Keratinocyte (primary cell): ENCODE measurements at regions not wholly inside any gene's neighbourhood (a gene's known extent, or its start where the extent isn't known, plus 50 kb on each side); places are given as distances from the start of the nearest gene placed in this dataset.

ENCODE experiments used
- DNase-seq: peaks from one replicate; pipeline ENCODE4 v3.0.0-alpha.2; 2011; ENCODE audit warnings: low read depth, missing footprints, low spot score
- FAIRE-seq: peaks from 2 replicates; lab custom pipeline; 2011; peaks lifted over from hg19 to GRCh38; lab: Jason Lieb, UNC
- H2AFZ ChIP-seq: 2 replicates; pipeline ENCODE4 v1.6.0; 2012; ENCODE audit warnings: low read length, control low read depth, inconsistent platforms; ENCODE audit not compliant: control insufficient read depth
- H3K27ac ChIP-seq: 2 replicates; pipeline ENCODE4 v1.5.1; 2011; ENCODE audit warnings: low read length; ENCODE audit not compliant: control insufficient read depth, insufficient read depth
- H3K27me3 ChIP-seq: 3 replicates; pipeline ENCODE4 v1.6.0; 2011; ENCODE audit warnings: low read length; ENCODE audit not compliant: control insufficient read depth, insufficient read depth; ENCODE audit errors: extremely low read depth
- H3K36me3 ChIP-seq, 2 experiments: 2 replicates in 1 of 2; 3 replicates in 1 of 2; pipeline ENCODE4 v1.5.1; 2011; ENCODE audit warnings: low read length in 2 of 2, mild to moderate bottlenecking in 1 of 2; ENCODE audit not compliant: control insufficient read depth in 2 of 2, insufficient read depth in 2 of 2; ENCODE audit errors: extremely low read depth in 1 of 2
- H3K4me1 ChIP-seq: 3 replicates; pipeline ENCODE4 v1.5.1; 2011; ENCODE audit warnings: low read length; ENCODE audit not compliant: control insufficient read depth, insufficient read depth; ENCODE audit errors: extremely low read depth
- H3K4me2 ChIP-seq: 3 replicates; pipeline ENCODE4 v1.6.0; 2011; ENCODE audit warnings: low read depth, low read length; ENCODE audit not compliant: control insufficient read depth, insufficient read depth; ENCODE audit errors: extremely low read depth
- H3K4me3 ChIP-seq, 3 experiments: fragments of 200-600 bp in 1 of 3; sonication (generic) in 1 of 3; 2 replicates in 2 of 3; 3 replicates in 1 of 3; pipeline ENCODE4 v1.5.1; 2011 to 2016; ENCODE audit warnings: low read length in 3 of 3, mild to moderate bottlenecking in 3 of 3, control low read depth in 2 of 3, inconsistent platforms in 1 of 3, low read depth in 1 of 3, mixed read lengths in 1 of 3, mixed run types in 1 of 3, moderate library complexity in 1 of 3; ENCODE audit not compliant: control insufficient read depth in 2 of 3, insufficient read depth in 2 of 3; ENCODE audit errors: extremely low read depth in 1 of 3
- H3K79me2 ChIP-seq: 2 replicates; pipeline ENCODE4 v1.6.0; 2012; ENCODE audit warnings: low read length; ENCODE audit not compliant: control insufficient read depth, insufficient read depth
- H3K9ac ChIP-seq: 3 replicates; pipeline ENCODE4 v1.6.0; 2011; ENCODE audit warnings: low read length; ENCODE audit not compliant: control insufficient read depth, insufficient read depth; ENCODE audit errors: extremely low read depth
- H3K9me1 ChIP-seq: 3 replicates; pipeline ENCODE4 v1.6.0; 2011; ENCODE audit warnings: low read length; ENCODE audit not compliant: control insufficient read depth, insufficient read depth; ENCODE audit errors: extremely low read depth
- H3K9me3 ChIP-seq: 2 replicates; pipeline ENCODE4 v1.5.1; 2012; ENCODE audit warnings: low read depth, low read length; ENCODE audit not compliant: control insufficient read depth
- H4K20me1 ChIP-seq: 3 replicates; pipeline ENCODE4 v1.6.0; 2011; ENCODE audit warnings: low read length; ENCODE audit not compliant: control insufficient read depth, insufficient read depth; ENCODE audit errors: extremely low read depth
- CTCF ChIP-seq, 3 experiments: IDR thresholded peaks in 1 of 3; conservative IDR thresholded peaks in 1 of 3; optimal IDR thresholded peaks in 1 of 3; 2 replicates in 2 of 3; 3 replicates in 1 of 3; pipeline versions ENCODE3 to v1.5.1; 2011; ENCODE audit warnings: low read length in 3 of 3, mild to moderate bottlenecking in 3 of 3, moderate library complexity in 2 of 3, control low read depth in 1 of 3, inconsistent platforms in 1 of 3; ENCODE audit not compliant: insufficient read depth in 2 of 3; ENCODE audit errors: extremely low read depth in 1 of 3
- EZH2 ChIP-seq: IDR thresholded peaks from one replicate; pipeline ENCODE4 v1.6.1; 2012; ENCODE audit warnings: inconsistent platforms, mild to moderate bottlenecking, low read length, moderate library complexity
- dilution Hi-C: fragments of 300-500 bp; cut with MboI; formaldehyde crosslinking; loops from one replicate; pipeline ENCODE4 v1.7.0; 2020; ENCODE audit warnings: low sequenced_read_pairs; ENCODE audit not compliant: extremely low pct_ligation_motif_present

GRCh38 chr7:25537662-25538375 lies 309.5 kb upstream of the NPVF start:
- no peaks in the 10 kb centered on the region for H3K4me1 ChIP-seq
- TF ChIP-seq EZH2, result no peak
- no peak for TF ChIP-seq CTCF (optimal IDR thresholded peaks at IDR 0.05 in 1 of 3, IDR thresholded peaks at IDR 0.05 in 1 of 3, conservative IDR thresholded peaks at IDR 0.05 in 1 of 3; ENCODE audit: extremely low read depth in 1 of 3, insufficient read depth in 2 of 3, low read length in 3 of 3)
- no peaks in the 10 kb centered on the region for H3K36me3 ChIP-seq
- H3K27me3 ChIP-seq, result no peaks in the 10 kb centered on the region
- no peak overlapping the region for H3K9ac ChIP-seq
- no peaks in the 10 kb centered on the region for H3K9me1 ChIP-seq
- dilution Hi-C loops, result no loop called here
- no peaks in the 10 kb centered on the region for H3K9me3 ChIP-seq
- H3K79me2 ChIP-seq, result no peaks in the 10 kb centered on the region
- DNase-seq (no peak), FAIRE-seq (no peak)
- H2AFZ ChIP-seq, result no peak overlapping the region
- no peak overlapping the region for H3K4me2 ChIP-seq
- H4K20me1 ChIP-seq, result no peaks in the 10 kb centered on the region
- no peak overlapping the region for H3K4me3 ChIP-seq
- H3K27ac ChIP-seq, result no peak overlapping the region

GRCh38 chr7:25541094-25541821 lies 313.0 kb upstream of the NPVF start:
- no peak for DNase-seq
- H3K9me3 ChIP-seq, result no peaks in the 10 kb centered on the region
- H3K79me2 ChIP-seq, result no peaks in the 10 kb centered on the region
- TF ChIP-seq CTCF (optimal IDR thresholded peaks at IDR 0.05 in 1 of 3, IDR thresholded peaks at IDR 0.05 in 1 of 3, conservative IDR thresholded peaks at IDR 0.05 in 1 of 3; ENCODE audit: extremely low read depth in 1 of 3, insufficient read depth in 2 of 3, low read length in 3 of 3), result no peak
- no peak for TF ChIP-seq EZH2
- H3K9ac ChIP-seq, result no peak overlapping the region
- H4K20me1 ChIP-seq, result no peaks in the 10 kb centered on the region
- H3K36me3 ChIP-seq, result no peaks in the 10 kb centered on the region
- H3K27me3 ChIP-seq, result no peaks in the 10 kb centered on the region
- no peak overlapping the region for H3K4me2 ChIP-seq
- no peak overlapping the region for H2AFZ ChIP-seq
- no peak overlapping the region for H3K4me3 ChIP-seq
- dilution Hi-C loops, result no loop called here
- H3K9me1 ChIP-seq, result no peaks in the 10 kb centered on the region
- H3K27ac ChIP-seq, result no peak overlapping the region
- H3K4me1 ChIP-seq, result no peaks in the 10 kb centered on the region
- no peak for FAIRE-seq
